PC-9 (cell line): ENCODE measurements at regions not wholly inside any gene's neighbourhood (a gene's known extent, or its start where the extent isn't known, plus 50 kb on each side); places are given as distances from the start of the nearest gene placed in this dataset.

Experiments used
- EZH2 ChIP-seq: fragments of 200-600 bp; sonication (generic); IDR thresholded peaks from 2 replicates; pipeline ENCODE4 v1.8.0; 2017; ENCODE audit warnings: antibody characterized with exemption, low read depth
- TF ChIP-seq, protein P1 (sequence below): fragments of 200-600 bp; sonication (generic); conservative IDR thresholded peaks from 2 replicates; pipeline ENCODE4 v1.6.1; 2017; ENCODE audit warnings: mixed run types, antibody characterized with exemption, mild to moderate bottlenecking, moderate library complexity

DNA sequence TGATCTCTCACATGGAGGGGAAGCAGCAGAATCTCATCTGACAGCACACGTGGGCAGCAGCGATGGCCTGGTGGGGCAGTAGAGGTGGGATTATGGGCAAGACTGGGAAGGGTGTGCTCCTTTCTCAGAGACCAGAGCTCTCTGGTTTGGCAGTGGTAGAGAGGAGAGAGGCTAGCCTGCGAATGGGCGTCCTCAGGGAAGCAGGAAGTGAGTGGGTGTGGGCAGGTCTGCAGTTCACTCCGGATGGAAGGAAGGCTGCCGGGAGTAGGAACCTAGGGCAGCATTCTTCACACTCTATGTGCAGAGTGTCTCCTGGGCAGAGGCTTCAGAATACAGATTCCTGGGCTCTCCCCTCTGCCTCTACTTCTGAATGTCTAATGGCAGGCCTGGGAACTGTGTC lies 162.8 kb upstream of the BMPER start:
- TF ChIP-seq EZH2, result no peak
- TF ChIP-seq, protein P1, sequence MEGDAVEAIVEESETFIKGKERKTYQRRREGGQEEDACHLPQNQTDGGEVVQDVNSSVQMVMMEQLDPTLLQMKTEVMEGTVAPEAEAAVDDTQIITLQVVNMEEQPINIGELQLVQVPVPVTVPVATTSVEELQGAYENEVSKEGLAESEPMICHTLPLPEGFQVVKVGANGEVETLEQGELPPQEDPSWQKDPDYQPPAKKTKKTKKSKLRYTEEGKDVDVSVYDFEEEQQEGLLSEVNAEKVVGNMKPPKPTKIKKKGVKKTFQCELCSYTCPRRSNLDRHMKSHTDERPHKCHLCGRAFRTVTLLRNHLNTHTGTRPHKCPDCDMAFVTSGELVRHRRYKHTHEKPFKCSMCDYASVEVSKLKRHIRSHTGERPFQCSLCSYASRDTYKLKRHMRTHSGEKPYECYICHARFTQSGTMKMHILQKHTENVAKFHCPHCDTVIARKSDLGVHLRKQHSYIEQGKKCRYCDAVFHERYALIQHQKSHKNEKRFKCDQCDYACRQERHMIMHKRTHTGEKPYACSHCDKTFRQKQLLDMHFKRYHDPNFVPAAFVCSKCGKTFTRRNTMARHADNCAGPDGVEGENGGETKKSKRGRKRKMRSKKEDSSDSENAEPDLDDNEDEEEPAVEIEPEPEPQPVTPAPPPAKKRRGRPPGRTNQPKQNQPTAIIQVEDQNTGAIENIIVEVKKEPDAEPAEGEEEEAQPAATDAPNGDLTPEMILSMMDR, result no peak
